HG03575 (cell line): ENCODE measurements at regions not wholly inside any gene's neighbourhood (a gene's known extent, or its start where the extent isn't known, plus 50 kb on each side); places are given as distances from the start of the nearest gene placed in this dataset.

Experiments used
- ATAC-seq: cut with Tn5 transposase; IDR thresholded peaks from one replicate; pipeline ENCODE4 v1.9.1; 2021; ENCODE audit not compliant: unreplicated experiment, insufficient number of reproducible peaks, low FRiP score; ENCODE audit errors: extremely low read depth

- ATAC-seq = no peak
Observed at GRCh38 chr9:88689509-88690298, 154.7 kb downstream of the NXNL2 start.

- no peak for ATAC-seq
Observed at GRCh38 chr9:88690628-88691027, 155.7 kb downstream of the NXNL2 start.

- ATAC-seq = no peak
Observed at GRCh38 chr9:88691091-88691490, 156.1 kb downstream of the NXNL2 start.

GRCh38 chr9:88691811-88692210, 156.8 kb downstream of the NXNL2 start:
- ATAC-seq = no peak

- no peak for ATAC-seq
Observed at GRCh38 chr9:88692827-88693226, 157.8 kb downstream of the NXNL2 start.

- ATAC-seq = no peak
Observed at GRCh38 chr9:88694625-88695024, 159.6 kb downstream of the NXNL2 start.

- ATAC-seq = no peak
Observed at GRCh38 chr9:88696501-88696900, 161.5 kb downstream of the NXNL2 start.

- no peak for ATAC-seq
Observed at GRCh38 chr9:88697764-88698432, 162.9 kb downstream of the NXNL2 start.

GRCh38 chr9:88702985-88703384, 168.0 kb downstream of the NXNL2 start:
- no peak for ATAC-seq

GRCh38 chr9:88706193-88707113, 171.5 kb downstream of the NXNL2 start:
- no peak for ATAC-seq

- ATAC-seq = no peak
Observed at GRCh38 chr9:88710449-88710848, 175.5 kb downstream of the NXNL2 start.

- ATAC-seq = no peak
Observed at GRCh38 chr9:88711719-88712118, 176.7 kb downstream of the NXNL2 start.

GRCh38 chr9:88712484-88712883, 177.5 kb downstream of the NXNL2 start:
- ATAC-seq = no peak

GRCh38 chr9:88713010-88713409, 178.0 kb downstream of the NXNL2 start:
- no peak for ATAC-seq

GRCh38 chr9:88716596-88717290, 181.8 kb downstream of the NXNL2 start:
- ATAC-seq = no peak

- ATAC-seq = no peak
Observed at GRCh38 chr9:88721025-88721424, 186.0 kb downstream of the NXNL2 start.

- ATAC-seq = no peak
Observed at GRCh38 chr9:88721495-88722279, 186.7 kb downstream of the NXNL2 start.

- ATAC-seq = no peak
Observed at GRCh38 chr9:88722753-88723152, 187.8 kb downstream of the NXNL2 start.
